Stimulated activated CD4-positive, alpha-beta T cell treated with anti-CD3 and anti-CD28 coated beads, Interleukin-12 subunit alpha, Interleukin-12 subunit beta, amount 100 ng/mL, for 48 hours (primary cell): ENCODE measurements at regions not wholly inside any gene's neighbourhood (a gene's known extent, or its start where the extent isn't known, plus 50 kb on each side); places are given as distances from the start of the nearest gene placed in this dataset.
"Not testable (repeated sequence)": the region's sequence is repeated elsewhere in the genome, so short reads cannot be mapped to it uniquely, and the experiment has no call there.

ENCODE experiments used
- DNase-seq, 3 donors: peaks; one replicate each; pipeline ENCODE4 v3.0.0-alpha.2; 2020; ENCODE audit warnings: low read depth in 2 of 3, low spot score in 1 of 3

- not testable (repeated sequence) for DNase-seq
Measured at GRCh38 chrX:40788698-40789097, 53.4 kb upstream of the MED14 start.

GRCh38 chrX:40792433-40792832 lies 57.1 kb upstream of the MED14 start:
- no peak for DNase-seq

DNA sequence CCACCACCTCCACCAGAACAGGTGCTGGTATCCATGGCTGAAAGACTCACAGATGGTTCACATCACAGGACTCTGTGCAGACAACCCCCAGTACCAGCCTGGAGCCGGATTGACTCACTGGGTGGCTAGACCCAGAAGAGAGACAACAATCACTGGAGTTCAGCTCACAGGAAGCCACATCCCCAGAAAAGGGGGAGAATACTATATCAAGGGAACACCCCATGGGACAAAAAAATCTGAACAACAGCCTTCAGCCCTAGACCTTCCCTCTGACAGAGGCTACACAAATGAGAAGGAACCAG lies 59.4 kb upstream of the MED14 start:
- not testable (repeated sequence) for DNase-seq

DNA sequence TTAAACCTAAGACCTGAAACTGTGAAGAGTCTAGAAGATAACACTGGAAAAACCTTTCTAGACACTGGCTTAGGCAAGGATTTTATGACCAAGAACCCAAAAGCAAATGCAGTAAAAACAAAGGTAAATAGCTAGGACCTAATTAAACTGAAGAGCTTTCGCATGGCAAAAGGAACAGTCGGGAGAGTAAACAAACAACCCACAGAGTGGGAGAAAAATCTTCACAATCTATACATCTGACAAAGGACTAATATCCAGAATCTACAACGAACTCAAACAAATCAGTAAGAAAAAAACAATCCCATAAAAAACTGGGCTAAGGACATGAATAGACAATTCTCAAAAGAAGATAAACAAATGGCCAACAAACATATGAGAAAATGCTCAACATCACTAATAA lies 64.4 kb upstream of the MED14 start:
- not testable (repeated sequence) for DNase-seq

DNA sequence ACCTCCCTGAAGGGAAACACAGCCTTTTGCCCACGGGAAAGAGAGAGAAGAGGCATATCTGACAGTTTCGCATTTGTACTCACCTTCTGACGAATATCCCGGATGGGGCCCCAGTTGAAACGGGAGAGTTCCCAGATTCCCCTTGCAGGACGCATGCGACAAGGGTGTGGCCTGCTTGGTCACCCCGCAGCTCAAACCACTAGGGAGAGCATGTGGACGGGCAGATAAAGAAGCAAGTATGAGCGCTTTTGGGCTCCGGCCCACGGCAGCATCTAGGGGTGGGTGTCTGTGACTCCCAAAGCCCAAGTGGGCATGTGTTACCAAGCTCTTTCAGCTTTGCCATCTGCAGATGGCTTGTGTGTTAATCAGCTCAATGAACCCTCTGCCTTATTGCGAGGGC lies 70.1 kb upstream of the MED14 start:
- DNase-seq: no peak

- DNase-seq: no peak
Measured at GRCh38 chrX:40806513-40807220, 71.3 kb upstream of the MED14 start.

- no peak for DNase-seq
Measured at GRCh38 chrX:40807384-40807783, 72.0 kb upstream of the MED14 start.

GRCh38 chrX:40808203-40808602 lies 72.9 kb upstream of the MED14 start:
- DNase-seq: no peak

GRCh38 chrX:40809210-40809609 lies 73.9 kb upstream of the MED14 start:
- DNase-seq: no peak

GRCh38 chrX:40815045-40815444 lies 79.7 kb upstream of the MED14 start:
- DNase-seq: not testable (repeated sequence)

DNA sequence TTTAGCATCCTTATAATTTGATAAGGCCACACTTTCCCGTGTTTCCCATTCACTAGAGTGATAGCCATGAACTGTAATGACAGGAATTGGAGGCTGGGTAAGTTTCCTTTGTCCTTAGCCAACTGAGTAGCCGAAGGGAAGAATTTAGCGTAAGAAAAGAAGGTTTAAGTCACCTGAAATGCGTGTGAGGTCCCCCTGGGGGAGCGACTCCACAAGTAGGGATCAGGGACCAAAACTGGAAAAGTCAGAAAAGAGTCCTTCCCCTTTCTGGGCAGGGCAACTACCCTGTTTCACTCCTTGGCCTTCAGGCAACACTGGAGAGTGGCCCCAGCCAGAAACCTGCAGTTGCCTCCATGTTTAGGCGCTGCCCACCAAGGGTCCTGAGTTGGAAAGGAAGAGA lies 81.6 kb upstream of the MED14 start:
- DNase-seq: no peak

DNA sequence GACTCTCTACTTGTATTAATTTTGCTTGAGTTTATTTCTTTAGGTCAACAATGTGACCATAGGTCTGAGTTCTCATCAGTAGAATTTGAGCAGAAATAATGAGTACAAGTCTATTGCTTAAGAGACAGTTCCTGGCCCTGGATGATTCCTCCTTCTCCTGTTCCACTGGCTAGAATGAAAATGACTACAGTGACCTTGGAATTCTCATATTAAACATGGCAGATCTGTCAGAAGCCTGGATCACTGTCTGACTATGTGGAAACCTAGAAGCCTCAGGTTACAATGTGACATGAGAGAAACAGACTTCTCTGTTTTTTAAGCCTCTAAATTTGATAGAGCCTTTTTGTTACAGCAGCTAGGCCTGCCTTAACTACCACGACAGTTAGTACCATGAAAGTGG lies 82.9 kb upstream of the MED14 start:
- DNase-seq: no peak

DNA sequence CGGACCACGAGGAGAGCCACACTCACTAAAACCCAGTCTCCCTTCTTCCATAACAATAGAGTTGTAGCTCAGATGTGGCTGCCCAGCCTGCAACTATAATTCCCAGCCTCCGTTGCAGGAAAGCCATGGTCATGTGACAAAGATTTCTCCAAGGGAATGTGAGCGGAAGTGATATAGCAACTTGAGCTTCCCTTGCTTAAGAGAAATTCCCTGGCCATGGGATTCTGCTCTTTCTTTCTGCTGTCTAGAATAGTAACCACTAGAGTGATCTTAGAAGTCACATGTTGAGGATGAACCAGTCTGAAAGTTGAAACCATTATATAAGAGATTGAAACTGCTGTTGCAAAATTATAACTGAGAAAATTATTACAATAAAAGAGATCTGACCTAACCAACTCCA lies 86.4 kb upstream of the MED14 start:
- DNase-seq: no peak

GRCh38 chrX:40827331-40827730 lies 92.0 kb upstream of the MED14 start:
- no peak for DNase-seq

GRCh38 chrX:40831750-40832149 lies 96.4 kb upstream of the MED14 start:
- DNase-seq: no peak

- no peak for DNase-seq
Measured at GRCh38 chrX:40832723-40833122, 97.4 kb upstream of the MED14 start.

GRCh38 chrX:40834225-40834624 lies 98.9 kb upstream of the MED14 start:
- no peak for DNase-seq

GRCh38 chrX:40835526-40835925 lies 100.2 kb upstream of the MED14 start:
- no peak for DNase-seq

DNA sequence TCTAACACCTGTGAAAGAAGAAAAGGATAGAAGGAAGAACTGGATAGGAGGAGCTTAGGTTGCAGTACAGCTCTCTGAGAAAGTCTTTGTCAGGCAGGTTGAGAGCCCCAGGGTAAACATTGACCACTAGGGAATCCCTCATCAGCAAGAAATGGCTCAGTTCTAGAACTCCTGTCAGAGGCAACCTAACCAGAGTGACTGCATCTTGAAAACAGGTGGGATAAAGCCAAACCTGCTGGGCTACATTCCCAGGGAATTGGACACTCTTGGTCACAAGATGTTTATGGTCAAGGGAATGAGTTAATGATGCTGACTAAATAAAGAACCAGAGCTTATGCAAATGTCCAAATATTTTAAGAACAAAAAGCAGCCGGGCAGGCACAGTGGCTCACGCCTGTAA lies 108.3 kb upstream of the MED14 start:
- DNase-seq: no peak

- DNase-seq: no peak
Measured at GRCh38 chrX:40844471-40844870, 109.1 kb upstream of the MED14 start.

DNA sequence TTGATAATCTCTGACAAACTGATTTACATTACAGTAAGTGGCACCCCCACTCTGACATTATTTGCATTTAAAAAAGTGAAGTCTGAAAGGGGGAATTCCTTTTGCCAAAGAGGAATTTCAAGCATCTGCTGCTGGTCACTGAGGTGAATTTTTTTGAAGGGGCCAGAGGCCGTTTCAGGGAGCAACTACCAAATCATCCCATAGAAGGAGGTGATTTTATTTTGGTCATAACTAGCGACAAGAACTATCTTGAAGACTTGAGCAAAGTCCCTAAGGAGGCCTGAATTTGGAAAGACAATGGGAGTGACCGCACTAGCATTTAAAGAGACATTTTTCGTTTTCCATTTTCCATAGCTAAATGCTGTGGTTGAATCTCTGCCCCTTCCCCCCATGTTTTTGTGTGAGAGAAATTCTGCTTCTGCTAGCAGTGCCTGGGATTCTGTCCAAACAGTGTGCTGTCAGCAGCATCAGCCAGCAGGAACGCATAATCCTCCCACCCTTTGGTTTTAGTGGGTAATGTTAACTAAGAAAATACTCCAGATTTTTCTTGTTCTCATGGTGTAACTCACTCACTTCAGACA lies 110.1 kb upstream of the MED14 start:
- DNase-seq: no peak

DNA sequence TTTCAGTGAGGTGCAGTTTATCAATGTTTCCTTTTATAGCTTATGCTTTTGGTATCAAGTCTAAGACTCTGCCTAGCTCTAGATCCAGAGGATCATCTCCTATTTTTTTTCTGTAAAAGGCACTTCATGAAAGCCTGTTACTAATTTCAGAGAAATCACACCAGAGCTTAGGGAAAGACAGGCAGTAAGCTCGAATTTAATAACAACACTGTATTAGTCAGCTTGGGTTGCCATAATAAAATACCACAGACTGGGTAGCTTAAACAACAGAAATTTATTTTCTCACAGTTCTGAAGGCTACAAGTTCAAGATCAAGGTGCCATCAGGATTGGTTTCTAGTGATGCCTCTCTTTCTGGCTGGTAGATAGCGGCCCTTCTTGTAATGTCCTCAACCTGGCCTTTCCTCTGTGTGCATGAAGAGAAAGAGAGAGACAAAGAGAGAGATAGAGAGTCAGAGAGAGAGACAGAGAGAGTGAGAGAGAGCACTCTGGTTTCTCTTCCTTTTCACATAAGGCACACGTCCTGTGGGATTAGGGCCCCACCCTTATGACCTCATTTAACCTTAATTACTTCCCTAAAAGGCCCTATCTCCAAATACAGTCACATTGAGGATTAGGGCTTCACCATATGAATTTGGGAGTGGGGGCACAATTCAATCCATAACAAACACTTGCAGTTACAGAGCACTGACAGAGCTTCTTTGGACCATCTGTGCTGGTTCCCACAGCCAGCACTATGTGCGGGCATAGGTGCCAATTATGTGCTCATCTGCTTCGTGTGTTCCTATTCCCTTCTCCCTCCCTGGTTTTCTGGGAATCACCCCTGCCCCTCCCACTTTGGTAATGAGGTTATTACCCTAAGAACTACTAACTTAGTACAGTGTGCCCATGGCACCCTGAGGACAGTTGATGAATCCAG lies 114.8 kb upstream of the MED14 start:
- DNase-seq: no peak
